ENCODE measurements at regions not wholly inside any gene's neighbourhood (a gene's known extent, or its start where the extent isn't known, plus 50 kb on each side); places are given as distances from the start of the nearest gene placed in this dataset.

DNA sequence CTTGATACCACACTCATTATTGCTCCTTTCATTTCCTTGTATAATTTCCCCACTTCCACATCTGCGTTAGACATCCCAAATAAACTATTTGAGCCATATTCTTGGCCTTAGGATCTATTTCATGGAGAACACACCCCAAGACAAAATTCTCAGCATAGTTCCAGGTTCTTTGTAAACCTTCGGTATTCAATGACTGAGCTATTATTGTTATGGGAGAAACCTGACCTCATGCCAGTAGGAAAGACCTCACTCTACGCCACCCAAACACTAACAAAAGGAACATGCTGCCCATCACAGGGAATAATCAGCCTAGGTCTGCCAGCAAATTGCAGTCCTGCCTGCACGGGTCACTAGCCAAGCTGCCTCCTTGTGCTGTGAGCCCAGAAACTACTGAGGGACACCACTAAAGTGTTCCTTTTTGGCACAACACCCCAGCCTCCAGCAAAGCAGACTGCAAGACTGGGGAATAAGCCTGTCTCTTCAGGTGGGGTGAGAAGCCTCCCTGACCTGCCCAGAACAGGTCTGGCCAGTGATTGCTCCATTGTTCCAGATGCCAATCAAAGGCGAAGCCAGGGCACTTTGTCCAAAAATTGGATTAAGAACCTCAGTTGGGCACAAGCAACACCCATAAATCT, 371.8 kb downstream of the MAFB start:
- DNase-seq: no peak
- peaks cover 16 to 18% of the 10 kb centered on the region in 2 donors for H3K4me1 ChIP-seq (ENCODE audit: control insufficient read depth in 1 of 2, insufficient read depth in 2 of 2, low read length in 2 of 2)
- H3K27me3 ChIP-seq (ENCODE audit: control insufficient read depth in 2 of 2, insufficient read depth in 2 of 2, low read length in 2 of 2): peaks cover 19 to 23% of the 10 kb centered on the region in 2 donors
- no peak overlapping the region for H3K4me2 ChIP-seq (replicated peaks; ENCODE audit: extremely low read depth, low read length, poor library complexity, severe bottlenecking)
- TF ChIP-seq, protein P1, sequence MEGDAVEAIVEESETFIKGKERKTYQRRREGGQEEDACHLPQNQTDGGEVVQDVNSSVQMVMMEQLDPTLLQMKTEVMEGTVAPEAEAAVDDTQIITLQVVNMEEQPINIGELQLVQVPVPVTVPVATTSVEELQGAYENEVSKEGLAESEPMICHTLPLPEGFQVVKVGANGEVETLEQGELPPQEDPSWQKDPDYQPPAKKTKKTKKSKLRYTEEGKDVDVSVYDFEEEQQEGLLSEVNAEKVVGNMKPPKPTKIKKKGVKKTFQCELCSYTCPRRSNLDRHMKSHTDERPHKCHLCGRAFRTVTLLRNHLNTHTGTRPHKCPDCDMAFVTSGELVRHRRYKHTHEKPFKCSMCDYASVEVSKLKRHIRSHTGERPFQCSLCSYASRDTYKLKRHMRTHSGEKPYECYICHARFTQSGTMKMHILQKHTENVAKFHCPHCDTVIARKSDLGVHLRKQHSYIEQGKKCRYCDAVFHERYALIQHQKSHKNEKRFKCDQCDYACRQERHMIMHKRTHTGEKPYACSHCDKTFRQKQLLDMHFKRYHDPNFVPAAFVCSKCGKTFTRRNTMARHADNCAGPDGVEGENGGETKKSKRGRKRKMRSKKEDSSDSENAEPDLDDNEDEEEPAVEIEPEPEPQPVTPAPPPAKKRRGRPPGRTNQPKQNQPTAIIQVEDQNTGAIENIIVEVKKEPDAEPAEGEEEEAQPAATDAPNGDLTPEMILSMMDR (IDR thresholded peaks at IDR 0.05): no peak
- no peak overlapping the region for H3K27ac ChIP-seq (ENCODE audit: low read depth in 1 of 2, low read length in 2 of 2)
- no peak overlapping the region for H3K9ac ChIP-seq (ENCODE audit: insufficient read depth, low read length, poor library complexity, severe bottlenecking)
- Mint-ChIP-seq H3K36me3 (no peaks in the 10 kb centered on the region), H3K27ac (no peak overlapping the region), H3K4me3 (peak overlapping the region in 1 of 2 donors; percentile 11), H3K27me3 (ENCODE audit: low read depth in 3 of 3) (peaks cover 11 to 19% (median 14%) of the 10 kb centered on the region in 3 donors), H3K4me1 (peaks cover 24% of the 10 kb centered on the region), H3K9me3 (peaks cover 0 to 6% (median 0%) of the 10 kb centered on the region in 7 donors)
- H3K36me3 ChIP-seq (replicated peaks in 1 of 2; ENCODE audit: control insufficient read depth in 1 of 2, insufficient read depth in 2 of 2, low read length in 2 of 2): no peaks in the 10 kb centered on the region
- H3K4me3 ChIP-seq (replicated peaks in 1 of 3; ENCODE audit: low read depth in 2 of 3, low read length in 3 of 3): no peak overlapping the region
- no peak overlapping the region for H2AFZ ChIP-seq (ENCODE audit: insufficient read depth, low read depth, low read length, poor library complexity, severe bottlenecking)
- WGBS (ENCODE audit: insufficient coverage): 85% methylated on average over 4 of the region's 5 CpGs
- H3K79me2 ChIP-seq (ENCODE audit: insufficient read depth, low read length): no peaks in the 10 kb centered on the region
- no peaks in the 10 kb centered on the region for H4K20me1 ChIP-seq (ENCODE audit: insufficient read depth, low read length)
- no peaks in the 10 kb centered on the region for H3K9me3 ChIP-seq (replicated peaks in 1 of 2; ENCODE audit: control insufficient read depth in 1 of 2, insufficient read depth in 1 of 2, low read length in 2 of 2)
- intact Hi-C loops (cut with micrococcal nuclease): no loop called here

DNA sequence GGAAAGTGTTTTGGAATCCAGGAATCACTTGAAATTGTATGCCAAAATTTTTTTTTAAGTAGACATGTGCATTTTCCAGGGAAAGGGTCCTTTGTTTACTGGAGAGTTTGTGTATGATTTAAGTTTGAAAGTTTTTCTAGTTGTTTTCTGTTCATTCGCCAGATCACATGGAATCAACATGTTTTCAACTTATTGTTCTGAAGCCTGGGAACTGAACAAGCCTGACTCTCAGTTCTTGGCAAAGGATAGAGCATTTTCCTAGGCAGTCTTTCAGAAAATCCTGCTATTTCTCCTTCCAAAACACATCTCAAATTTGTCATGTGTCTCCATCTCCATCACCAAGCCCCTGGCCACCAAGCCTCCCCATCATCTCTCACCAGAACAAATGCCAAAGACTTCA, 374.8 kb downstream of the MAFB start:
- H3K9me3 ChIP-seq (replicated peaks in 1 of 2; ENCODE audit: control insufficient read depth in 1 of 2, insufficient read depth in 1 of 2, low read length in 2 of 2): peaks cover 0 to 3% of the 10 kb centered on the region in 2 donors
- peaks cover 23 to 25% of the 10 kb centered on the region in 2 donors for H3K27me3 ChIP-seq (ENCODE audit: control insufficient read depth in 2 of 2, insufficient read depth in 2 of 2, low read length in 2 of 2)
- H3K36me3 ChIP-seq (replicated peaks in 1 of 2; ENCODE audit: control insufficient read depth in 1 of 2, insufficient read depth in 2 of 2, low read length in 2 of 2): no peaks in the 10 kb centered on the region
- peaks cover 5% of the 10 kb centered on the region for H3K4me1 Mint-ChIP-seq
- no peak overlapping the region for H3K27ac ChIP-seq (ENCODE audit: low read depth in 1 of 2, low read length in 2 of 2)
- H3K36me3 Mint-ChIP-seq: no peaks in the 10 kb centered on the region
- no peak overlapping the region for H3K27ac Mint-ChIP-seq
- WGBS (ENCODE audit: insufficient coverage): no CpG with 5 or more reads among the region's 1 CpG
- no peak overlapping the region for H3K4me3 ChIP-seq (replicated peaks in 1 of 3; ENCODE audit: low read depth in 2 of 3, low read length in 3 of 3)
- H2AFZ ChIP-seq (ENCODE audit: insufficient read depth, low read depth, low read length, poor library complexity, severe bottlenecking): no peak overlapping the region
- no peaks in the 10 kb centered on the region for H4K20me1 ChIP-seq (ENCODE audit: insufficient read depth, low read length)
- intact Hi-C loops (cut with micrococcal nuclease): no loop called here
- H3K4me2 ChIP-seq (replicated peaks; ENCODE audit: extremely low read depth, low read length, poor library complexity, severe bottlenecking): no peak overlapping the region
- no peaks in the 10 kb centered on the region for H3K4me1 ChIP-seq (ENCODE audit: control insufficient read depth in 1 of 2, insufficient read depth in 2 of 2, low read length in 2 of 2)
- DNase-seq: no peak
- no peak overlapping the region for H3K9ac ChIP-seq (ENCODE audit: insufficient read depth, low read length, poor library complexity, severe bottlenecking)
- H3K27me3 Mint-ChIP-seq (ENCODE audit: low read depth in 3 of 3): peaks cover 15 to 22% (median 22%) of the 10 kb centered on the region in 3 donors
- no peaks in the 10 kb centered on the region for H3K79me2 ChIP-seq (ENCODE audit: insufficient read depth, low read length)
- peak overlapping the region in 1 of 2 donors; percentile 27 for H3K4me3 Mint-ChIP-seq
- peaks cover 0 to 12% (median 6%) of the 10 kb centered on the region in 7 donors for H3K9me3 Mint-ChIP-seq
- TF ChIP-seq, protein P1 (IDR thresholded peaks at IDR 0.05): no peak
